ENCODE measurements at regions not wholly inside any gene's neighbourhood (a gene's known extent, or its start where the extent isn't known, plus 50 kb on each side); places are given as distances from the start of the nearest gene placed in this dataset.

DNA sequence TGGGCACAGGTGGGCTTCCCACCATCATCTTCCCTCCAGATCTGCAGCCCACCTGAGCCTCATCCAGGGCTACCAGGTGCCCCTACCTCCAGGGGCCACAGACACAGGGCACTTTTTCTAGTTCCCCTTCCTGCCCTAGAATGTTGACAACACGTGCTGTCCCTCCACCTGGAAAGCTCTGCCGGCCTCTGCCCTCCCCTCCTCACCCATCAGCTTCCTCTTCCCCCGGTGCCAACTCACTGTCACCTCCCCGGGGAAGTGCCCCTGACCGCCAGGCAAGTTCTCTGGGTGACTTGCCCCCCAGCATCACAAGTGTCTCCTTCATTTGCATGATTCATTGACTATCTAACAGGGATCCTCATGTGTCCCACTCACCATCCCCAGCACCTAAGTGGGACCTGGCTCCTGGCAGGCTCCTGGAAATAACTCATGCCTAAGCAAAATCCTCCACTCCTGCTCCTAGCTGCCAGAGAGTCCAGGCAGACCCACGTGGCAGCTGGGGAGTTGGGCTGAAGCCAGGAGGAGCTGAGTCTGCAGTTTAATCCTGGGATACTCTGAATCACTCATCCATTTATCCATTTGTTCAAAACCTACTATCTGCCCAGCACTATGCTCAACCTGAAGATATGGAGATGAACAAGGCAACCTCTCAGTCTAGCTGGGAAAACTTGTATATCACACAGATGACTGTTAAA lies 304.4 kb downstream of the FOXL1 start:
- no peaks in the 10 kb centered on the region for H3K9me3 ChIP-seq (ENCODE audit: control insufficient read depth in 4 of 4, low read length in 3 of 4)
- peaks cover 0 to 14% (median 0%) of the 10 kb centered on the region in 4 donors for H3K27me3 ChIP-seq (ENCODE audit: control insufficient read depth in 4 of 4, insufficient read depth in 4 of 4, low read length in 3 of 4)
- no peak overlapping the region for H3K27ac ChIP-seq (ENCODE audit: low read depth in 1 of 2, low read length in 2 of 2)
- no peaks in the 10 kb centered on the region for H3K36me3 ChIP-seq (ENCODE audit: control insufficient read depth in 4 of 4, insufficient read depth in 3 of 4, low read depth in 1 of 4, low read length in 3 of 4)
- H3K4me1 ChIP-seq (ENCODE audit: control insufficient read depth in 4 of 4, insufficient read depth in 4 of 4, low read length in 3 of 4): no peaks in the 10 kb centered on the region
- DNase-seq (ENCODE audit: low spot score): no peak
- 45% methylated on average over 6 of the region's 6 CpGs for WGBS
- no peak overlapping the region for H3K9ac ChIP-seq (ENCODE audit: low read depth in 1 of 2, low read length in 2 of 2)
- H3K4me3 ChIP-seq (ENCODE audit: low read depth in 1 of 3, low read length in 3 of 3): no peak overlapping the region
- TF ChIP-seq, protein P1, sequence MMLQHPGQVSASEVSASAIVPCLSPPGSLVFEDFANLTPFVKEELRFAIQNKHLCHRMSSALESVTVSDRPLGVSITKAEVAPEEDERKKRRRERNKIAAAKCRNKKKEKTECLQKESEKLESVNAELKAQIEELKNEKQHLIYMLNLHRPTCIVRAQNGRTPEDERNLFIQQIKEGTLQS (IDR thresholded peaks at IDR 0.05): no peak
- no peak for TF ChIP-seq NR2F2 (IDR thresholded peaks at IDR 0.05)
- TF ChIP-seq FOXA2 (IDR thresholded peaks at IDR 0.05): no peak
- TF ChIP-seq RXRA (IDR thresholded peaks at IDR 0.05): no peak
- no peak for TF ChIP-seq SP1 (IDR thresholded peaks at IDR 0.05)
- TF ChIP-seq, protein P2, sequence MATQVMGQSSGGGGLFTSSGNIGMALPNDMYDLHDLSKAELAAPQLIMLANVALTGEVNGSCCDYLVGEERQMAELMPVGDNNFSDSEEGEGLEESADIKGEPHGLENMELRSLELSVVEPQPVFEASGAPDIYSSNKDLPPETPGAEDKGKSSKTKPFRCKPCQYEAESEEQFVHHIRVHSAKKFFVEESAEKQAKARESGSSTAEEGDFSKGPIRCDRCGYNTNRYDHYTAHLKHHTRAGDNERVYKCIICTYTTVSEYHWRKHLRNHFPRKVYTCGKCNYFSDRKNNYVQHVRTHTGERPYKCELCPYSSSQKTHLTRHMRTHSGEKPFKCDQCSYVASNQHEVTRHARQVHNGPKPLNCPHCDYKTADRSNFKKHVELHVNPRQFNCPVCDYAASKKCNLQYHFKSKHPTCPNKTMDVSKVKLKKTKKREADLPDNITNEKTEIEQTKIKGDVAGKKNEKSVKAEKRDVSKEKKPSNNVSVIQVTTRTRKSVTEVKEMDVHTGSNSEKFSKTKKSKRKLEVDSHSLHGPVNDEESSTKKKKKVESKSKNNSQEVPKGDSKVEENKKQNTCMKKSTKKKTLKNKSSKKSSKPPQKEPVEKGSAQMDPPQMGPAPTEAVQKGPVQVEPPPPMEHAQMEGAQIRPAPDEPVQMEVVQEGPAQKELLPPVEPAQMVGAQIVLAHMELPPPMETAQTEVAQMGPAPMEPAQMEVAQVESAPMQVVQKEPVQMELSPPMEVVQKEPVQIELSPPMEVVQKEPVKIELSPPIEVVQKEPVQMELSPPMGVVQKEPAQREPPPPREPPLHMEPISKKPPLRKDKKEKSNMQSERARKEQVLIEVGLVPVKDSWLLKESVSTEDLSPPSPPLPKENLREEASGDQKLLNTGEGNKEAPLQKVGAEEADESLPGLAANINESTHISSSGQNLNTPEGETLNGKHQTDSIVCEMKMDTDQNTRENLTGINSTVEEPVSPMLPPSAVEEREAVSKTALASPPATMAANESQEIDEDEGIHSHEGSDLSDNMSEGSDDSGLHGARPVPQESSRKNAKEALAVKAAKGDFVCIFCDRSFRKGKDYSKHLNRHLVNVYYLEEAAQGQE (IDR thresholded peaks at IDR 0.05): no peak
- no peak for TF ChIP-seq HNF4G (IDR thresholded peaks at IDR 0.05)
- no peak for TF ChIP-seq EGR1 (IDR thresholded peaks at IDR 0.05; ENCODE audit: low read depth in 2 of 2)
- no peak for TF ChIP-seq GABPA (IDR thresholded peaks at IDR 0.05 in 1 of 2, conservative IDR thresholded peaks at IDR 0.05 in 1 of 2)
- no peak for TF ChIP-seq FOXA1 (IDR thresholded peaks at IDR 0.05)
- TF ChIP-seq, protein P3, sequence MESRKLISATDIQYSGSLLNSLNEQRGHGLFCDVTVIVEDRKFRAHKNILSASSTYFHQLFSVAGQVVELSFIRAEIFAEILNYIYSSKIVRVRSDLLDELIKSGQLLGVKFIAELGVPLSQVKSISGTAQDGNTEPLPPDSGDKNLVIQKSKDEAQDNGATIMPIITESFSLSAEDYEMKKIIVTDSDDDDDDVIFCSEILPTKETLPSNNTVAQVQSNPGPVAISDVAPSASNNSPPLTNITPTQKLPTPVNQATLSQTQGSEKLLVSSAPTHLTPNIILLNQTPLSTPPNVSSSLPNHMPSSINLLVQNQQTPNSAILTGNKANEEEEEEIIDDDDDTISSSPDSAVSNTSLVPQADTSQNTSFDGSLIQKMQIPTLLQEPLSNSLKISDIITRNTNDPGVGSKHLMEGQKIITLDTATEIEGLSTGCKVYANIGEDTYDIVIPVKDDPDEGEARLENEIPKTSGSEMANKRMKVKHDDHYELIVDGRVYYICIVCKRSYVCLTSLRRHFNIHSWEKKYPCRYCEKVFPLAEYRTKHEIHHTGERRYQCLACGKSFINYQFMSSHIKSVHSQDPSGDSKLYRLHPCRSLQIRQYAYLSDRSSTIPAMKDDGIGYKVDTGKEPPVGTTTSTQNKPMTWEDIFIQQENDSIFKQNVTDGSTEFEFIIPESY (IDR thresholded peaks at IDR 0.05): no peak
- TF ChIP-seq YY1 (IDR thresholded peaks at IDR 0.05): no peak
- no peak for TF ChIP-seq RAD21 (IDR thresholded peaks at IDR 0.05)
- TF ChIP-seq, protein P4, sequence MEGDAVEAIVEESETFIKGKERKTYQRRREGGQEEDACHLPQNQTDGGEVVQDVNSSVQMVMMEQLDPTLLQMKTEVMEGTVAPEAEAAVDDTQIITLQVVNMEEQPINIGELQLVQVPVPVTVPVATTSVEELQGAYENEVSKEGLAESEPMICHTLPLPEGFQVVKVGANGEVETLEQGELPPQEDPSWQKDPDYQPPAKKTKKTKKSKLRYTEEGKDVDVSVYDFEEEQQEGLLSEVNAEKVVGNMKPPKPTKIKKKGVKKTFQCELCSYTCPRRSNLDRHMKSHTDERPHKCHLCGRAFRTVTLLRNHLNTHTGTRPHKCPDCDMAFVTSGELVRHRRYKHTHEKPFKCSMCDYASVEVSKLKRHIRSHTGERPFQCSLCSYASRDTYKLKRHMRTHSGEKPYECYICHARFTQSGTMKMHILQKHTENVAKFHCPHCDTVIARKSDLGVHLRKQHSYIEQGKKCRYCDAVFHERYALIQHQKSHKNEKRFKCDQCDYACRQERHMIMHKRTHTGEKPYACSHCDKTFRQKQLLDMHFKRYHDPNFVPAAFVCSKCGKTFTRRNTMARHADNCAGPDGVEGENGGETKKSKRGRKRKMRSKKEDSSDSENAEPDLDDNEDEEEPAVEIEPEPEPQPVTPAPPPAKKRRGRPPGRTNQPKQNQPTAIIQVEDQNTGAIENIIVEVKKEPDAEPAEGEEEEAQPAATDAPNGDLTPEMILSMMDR (IDR thresholded peaks at IDR 0.05; ENCODE audit: low read depth, low read length, missing input control): no peak
- TF ChIP-seq JUND (IDR thresholded peaks at IDR 0.05): no peak
- no peak for TF ChIP-seq HNF4A (conservative IDR thresholded peaks at IDR 0.05)
- no peak for TF ChIP-seq TAF1 (conservative IDR thresholded peaks at IDR 0.05)

Measured in liver (tissue), 8 donors.